ENCODE measurements at regions not wholly inside any gene's neighbourhood (a gene's known extent, or its start where the extent isn't known, plus 50 kb on each side); places are given as distances from the start of the nearest gene placed in this dataset.

GRCh38 chr5:105840800-105841199 is 1829.9 kb downstream of the EFNA5 start:
- Mint-ChIP-seq H3K27ac (no peak overlapping the region), H3K4me1 (no peaks in the 10 kb centered on the region), H3K27me3 (ENCODE audit: low read depth, poor library complexity) (no peaks in the 10 kb centered on the region), H3K9me3 (no peaks in the 10 kb centered on the region), H3K4me3 (no peak overlapping the region), H3K36me3 (ENCODE audit: low read depth) (no peaks in the 10 kb centered on the region)
- no peak for DNase-seq
- TF ChIP-seq CTCF (IDR thresholded peaks at IDR 0.05), result no peak

GRCh38 chr5:105836887-105837286 is 1833.8 kb downstream of the EFNA5 start:
- no peaks in the 10 kb centered on the region for H3K9me3 Mint-ChIP-seq
- H3K27me3 Mint-ChIP-seq (ENCODE audit: low read depth, poor library complexity), result no peaks in the 10 kb centered on the region
- no peak overlapping the region for H3K27ac Mint-ChIP-seq
- no peak for TF ChIP-seq CTCF (IDR thresholded peaks at IDR 0.05)
- no peak for DNase-seq
- no peaks in the 10 kb centered on the region for H3K4me1 Mint-ChIP-seq
- no peak overlapping the region for H3K4me3 Mint-ChIP-seq
- H3K36me3 Mint-ChIP-seq (ENCODE audit: low read depth), result no peaks in the 10 kb centered on the region

GRCh38 chr5:105836268-105836667 is 1834.5 kb downstream of the EFNA5 start:
- no peak for DNase-seq
- no peaks in the 10 kb centered on the region for H3K9me3 Mint-ChIP-seq
- TF ChIP-seq CTCF (IDR thresholded peaks at IDR 0.05), result no peak

GRCh38 chr5:105828821-105829220 is 1841.9 kb downstream of the EFNA5 start:
- Mint-ChIP-seq H3K4me1 (no peaks in the 10 kb centered on the region), H3K9me3 (no peaks in the 10 kb centered on the region), H3K4me3 (no peak overlapping the region), H3K27me3 (ENCODE audit: low read depth, poor library complexity) (no peaks in the 10 kb centered on the region), H3K36me3 (ENCODE audit: low read depth) (no peaks in the 10 kb centered on the region), H3K27ac (no peak overlapping the region)
- DNase-seq, result no peak
- no peak for TF ChIP-seq CTCF (IDR thresholded peaks at IDR 0.05)

More at GRCh38 chr5:105836268-105836667, 1834.5 kb downstream of the EFNA5 start:
- H3K36me3 Mint-ChIP-seq (ENCODE audit: low read depth), result no peaks in the 10 kb centered on the region
- no peaks in the 10 kb centered on the region for H3K27me3 Mint-ChIP-seq (ENCODE audit: low read depth, poor library complexity)
- H3K4me1 Mint-ChIP-seq, result no peaks in the 10 kb centered on the region
- H3K4me3 Mint-ChIP-seq, result no peak overlapping the region
- no peak overlapping the region for H3K27ac Mint-ChIP-seq

GRCh38 chr5:105821800-105822199 is 1848.9 kb downstream of the EFNA5 start:
- H3K27ac Mint-ChIP-seq, result peak overlapping the region; percentile 36
- no peaks in the 10 kb centered on the region for H3K4me1 Mint-ChIP-seq
- no peaks in the 10 kb centered on the region for H3K27me3 Mint-ChIP-seq (ENCODE audit: low read depth, poor library complexity)
- no peak for DNase-seq
- no peaks in the 10 kb centered on the region for H3K9me3 Mint-ChIP-seq
- H3K4me3 Mint-ChIP-seq, result no peak overlapping the region
- TF ChIP-seq CTCF (IDR thresholded peaks at IDR 0.05), result no peak
- H3K36me3 Mint-ChIP-seq (ENCODE audit: low read depth), result no peaks in the 10 kb centered on the region

- H3K27ac Mint-ChIP-seq, result no peak overlapping the region
- H3K9me3 Mint-ChIP-seq, result no peaks in the 10 kb centered on the region
- H3K4me3 Mint-ChIP-seq, result no peak overlapping the region
Observed at GRCh38 chr5:105817914-105818313, 1852.8 kb downstream of the EFNA5 start.

More at GRCh38 chr5:105817914-105818313, 1852.8 kb downstream of the EFNA5 start:
- Mint-ChIP-seq H3K27me3 (ENCODE audit: low read depth, poor library complexity) (no peaks in the 10 kb centered on the region), H3K4me1 (no peaks in the 10 kb centered on the region), H3K36me3 (ENCODE audit: low read depth) (no peaks in the 10 kb centered on the region)
- no peak for TF ChIP-seq CTCF (IDR thresholded peaks at IDR 0.05)
- no peak for DNase-seq

Data from nephron progenitor cell (in vitro differentiated cells).